ENCODE measurements at regions not wholly inside any gene's neighbourhood (a gene's known extent, or its start where the extent isn't known, plus 50 kb on each side); places are given as distances from the start of the nearest gene placed in this dataset.

- Histone ChIP-seq H3K4me3 (no peak overlapping the region), H3K36me3 (no peaks in the 10 kb centered on the region), H3K27ac (no peak overlapping the region), H3K9me3 (peaks cover 0 to 3% (median 0%) of the 10 kb centered on the region in 11 donors), H3K27me3 (no peaks in the 10 kb centered on the region), H3K4me1 (no peaks in the 10 kb centered on the region)
- intact Hi-C loops (cut with DNase I) = no loop called here
- TF ChIP-seq CTCF (IDR thresholded peaks at IDR 0.05) = no peak
- no peak for ATAC-seq
- no peak for DNase-seq
Observed at GRCh38 chr4:22884157-22884556, 191.4 kb downstream of the GBA3 start.

GRCh38 chr4:22881411-22881810, 188.7 kb downstream of the GBA3 start:
- intact Hi-C loops (cut with DNase I) = no loop called here
- no peaks in the 10 kb centered on the region for H3K4me1 ChIP-seq
- no peaks in the 10 kb centered on the region for H3K36me3 ChIP-seq
- no peaks in the 10 kb centered on the region for H3K27me3 ChIP-seq
- no peak overlapping the region for H3K27ac ChIP-seq
- TF ChIP-seq CTCF (IDR thresholded peaks at IDR 0.05) = no peak
- H3K9me3 ChIP-seq = peaks cover 0 to 3% (median 0%) of the 10 kb centered on the region in 11 donors
- H3K4me3 ChIP-seq = no peak overlapping the region
- ATAC-seq = no peak
- no peak for DNase-seq

GRCh38 chr4:22877486-22878052, 184.8 kb downstream of the GBA3 start:
- Histone ChIP-seq H3K4me1 (no peaks in the 10 kb centered on the region), H3K4me3 (no peak overlapping the region), H3K27me3 (no peaks in the 10 kb centered on the region), H3K36me3 (no peaks in the 10 kb centered on the region), H3K27ac (no peak overlapping the region), H3K9me3 (no peaks in the 10 kb centered on the region)
- intact Hi-C loops (cut with DNase I) = no loop called here
- 84 to 87% methylated on average over 16 of the region's 16 CpGs for WGBS, 2 donors
- ATAC-seq (no peak), DNase-seq (no peak)
- TF ChIP-seq CTCF (IDR thresholded peaks at IDR 0.05) = no peak

GRCh38 chr4:22876270-22876669, 183.5 kb downstream of the GBA3 start:
- Histone ChIP-seq H3K27me3 (no peaks in the 10 kb centered on the region), H3K36me3 (no peaks in the 10 kb centered on the region), H3K4me1 (no peaks in the 10 kb centered on the region), H3K4me3 (no peak overlapping the region), H3K27ac (no peak overlapping the region), H3K9me3 (no peaks in the 10 kb centered on the region)
- intact Hi-C loops (cut with DNase I) = no loop called here
- no peak for DNase-seq
- ATAC-seq = no peak
- WGBS, 2 donors = 88 to 93% methylated on average over 2 of the region's 2 CpGs
- no peak for TF ChIP-seq CTCF (IDR thresholded peaks at IDR 0.05)
